Body of pancreas (tissue), 4 donors: ENCODE measurements at regions not wholly inside any gene's neighbourhood (a gene's known extent, or its start where the extent isn't known, plus 50 kb on each side); places are given as distances from the start of the nearest gene placed in this dataset.

ENCODE experiments used
- ATAC-seq: fragments of 150-250 bp; one replicate; pipeline ENCODE4 v1.9.1; 2016
- DNase-seq, 4 donors: peaks; one replicate each; pipeline ENCODE4 v3.0.0-alpha.2; 2019
- H3K27ac ChIP-seq, 4 donors: fragments of 200-600 bp; sonication (generic); 1 replicate in 3 of 4; 2 replicates in 1 of 4; pipeline versions ENCODE4 v1.5.1 to v1.6.1; 2016 to 2019; ENCODE audit warnings: mild to moderate bottlenecking in 1 of 4, mixed read lengths in 1 of 4, moderate library complexity in 1 of 4
- H3K27me3 ChIP-seq, 2 donors: fragments of 200-600 bp; sonication (generic); one replicate each; pipeline ENCODE4 v1.6.0; 2016; ENCODE audit warnings: mild to moderate bottlenecking in 1 of 2
- H3K36me3 ChIP-seq, 2 donors: fragments of 200-600 bp; sonication (generic); replicated peaks in 1 of 2; 2 replicates each; pipeline ENCODE4 v1.5.1; 2016; ENCODE audit warnings: low read depth in 2 of 2; ENCODE audit not compliant: insufficient read depth in 1 of 2
- H3K4me1 ChIP-seq: fragments of 200-600 bp; sonication (generic); one replicate; pipeline ENCODE4 v1.6.0; 2016
- H3K4me3 ChIP-seq, 2 donors: fragments of 200-600 bp; sonication (generic); 1 replicate in 1 of 2; 2 replicates in 1 of 2; pipeline ENCODE4 v1.5.1; 2016 to 2019
- H3K9me3 ChIP-seq, 3 donors: fragments of 200-600 bp; sonication (generic); 1 replicate in 2 of 3; 2 replicates in 1 of 3; pipeline ENCODE4 v1.5.1; 2016
- CTCF ChIP-seq, 7 experiments: fragments of 450-650 bp in 4 of 7; fragments of 200-600 bp in 3 of 7; sonication (generic) in 3 of 7; IDR thresholded peaks; one replicate each; pipeline ENCODE4 v1.5.1; 2016 to 2019; ENCODE audit warnings: antibody characterized with exemption in 7 of 7
- POLR2A ChIP-seq, 3 donors: fragments of 450-650 bp; IDR thresholded peaks; one replicate each; pipeline ENCODE4 v1.6.1; 2016; ENCODE audit warnings: antibody characterized with exemption in 3 of 3, mild to moderate bottlenecking in 2 of 3
- WGBS, 2 donors: methylation state at CpG; one replicate each; pipeline ENCODE4 v1.1.5; 2017; 5-methylcytosine and 5-hydroxymethylcytosine counted together
- intact Hi-C: fragments of 100-400 bp; cut with DNase I; formaldehyde crosslinking; loops from one replicate; pipeline ENCODE4 v1.15.1; 2023

- ATAC-seq: no peak
- DNase-seq: no peak
- WGBS, 2 donors: 36 to 49% methylated on average over 3 of the region's 3 CpGs
- H3K4me1 ChIP-seq: peaks cover 16% of the 10 kb centered on the region
- H3K4me3 ChIP-seq: no peak overlapping the region
- intact Hi-C loops: no loop called here
- H3K9me3 ChIP-seq: no peaks in the 10 kb centered on the region
- H3K27ac ChIP-seq: no peak overlapping the region
- H3K27me3 ChIP-seq: no peaks in the 10 kb centered on the region
- no peak for TF ChIP-seq CTCF (IDR thresholded peaks at IDR 0.05)
- TF ChIP-seq POLR2A (IDR thresholded peaks at IDR 0.05): no peak
- H3K36me3 ChIP-seq: no peaks in the 10 kb centered on the region
Measured at GRCh38 chr6:140009286-140009685, 634.8 kb upstream of the CITED2 start.

- WGBS, 2 donors: 93 to 94% methylated on average over 4 of the region's 4 CpGs
- DNase-seq: no peak
- H3K27ac ChIP-seq: no peak overlapping the region
- TF ChIP-seq POLR2A (IDR thresholded peaks at IDR 0.05): no peak
- TF ChIP-seq CTCF (IDR thresholded peaks at IDR 0.05): no peak
- intact Hi-C loops: no loop called here
- H3K27me3 ChIP-seq: no peaks in the 10 kb centered on the region
- ATAC-seq: no peak
- peaks cover 16% of the 10 kb centered on the region for H3K4me1 ChIP-seq
- H3K36me3 ChIP-seq: no peaks in the 10 kb centered on the region
- no peak overlapping the region for H3K4me3 ChIP-seq
- H3K9me3 ChIP-seq: no peaks in the 10 kb centered on the region
Measured at GRCh38 chr6:140007525-140007924, 633.1 kb upstream of the CITED2 start.

- Histone ChIP-seq H3K27me3 (no peaks in the 10 kb centered on the region), H3K36me3 (no peaks in the 10 kb centered on the region), H3K9me3 (no peaks in the 10 kb centered on the region), H3K4me3 (no peak overlapping the region), H3K27ac (no peak overlapping the region), H3K4me1 (no peaks in the 10 kb centered on the region)
- 75 to 92% methylated on average over 1 of the region's 1 CpG for WGBS, 2 donors
- ATAC-seq (no peak), DNase-seq (no peak)
- no peak for TF ChIP-seq CTCF (IDR thresholded peaks at IDR 0.05)
- TF ChIP-seq POLR2A (IDR thresholded peaks at IDR 0.05): no peak
- intact Hi-C loops: no loop called here
Measured at GRCh38 chr6:140003217-140003616, 628.8 kb upstream of the CITED2 start.

- Histone ChIP-seq H3K9me3 (no peaks in the 10 kb centered on the region), H3K27me3 (no peaks in the 10 kb centered on the region), H3K27ac (no peak overlapping the region), H3K36me3 (no peaks in the 10 kb centered on the region), H3K4me3 (no peak overlapping the region), H3K4me1 (no peaks in the 10 kb centered on the region)
- no peak for TF ChIP-seq CTCF (IDR thresholded peaks at IDR 0.05)
- no peak for TF ChIP-seq POLR2A (IDR thresholded peaks at IDR 0.05)
- intact Hi-C loops: no loop called here
- 75 to 81% methylated on average over 4 of the region's 4 CpGs for WGBS, 2 donors
- ATAC-seq (no peak), DNase-seq (no peak)
Measured at GRCh38 chr6:140002396-140003022, 628.1 kb upstream of the CITED2 start.

GRCh38 chr6:140001821-140002341, 627.4 kb upstream of the CITED2 start:
- intact Hi-C loops: no loop called here
- H3K4me1 ChIP-seq: no peaks in the 10 kb centered on the region
- H3K4me3 ChIP-seq: no peak overlapping the region
- DNase-seq (no peak), ATAC-seq (no peak)
- H3K9me3 ChIP-seq: no peaks in the 10 kb centered on the region
- no peak overlapping the region for H3K27ac ChIP-seq
- H3K27me3 ChIP-seq: no peaks in the 10 kb centered on the region
- TF ChIP-seq POLR2A (IDR thresholded peaks at IDR 0.05) (no peak), CTCF (IDR thresholded peaks at IDR 0.05) (no peak)
- H3K36me3 ChIP-seq: no peaks in the 10 kb centered on the region
- WGBS, 2 donors: 69 to 73% methylated on average over 5 of the region's 5 CpGs
